Fibroblast of pulmonary artery (primary cell): ENCODE measurements at regions not wholly inside any gene's neighbourhood (a gene's known extent, or its start where the extent isn't known, plus 50 kb on each side); places are given as distances from the start of the nearest gene placed in this dataset.

Experiments
- DNase-seq: peaks from one replicate; pipeline ENCODE4 v3.0.0-alpha.2; 2010; ENCODE audit warnings: low read depth
- H3K4me3 ChIP-seq: replicated peaks from 2 replicates; pipeline ENCODE4 v1.5.1; 2011; ENCODE audit warnings: low read depth, mild to moderate bottlenecking, control low read depth, low read length, moderate library complexity
- CTCF ChIP-seq: IDR thresholded peaks from 2 replicates; pipeline ENCODE4 v1.5.1; 2011; ENCODE audit warnings: mild to moderate bottlenecking, control low read depth, low read length, inconsistent platforms; ENCODE audit errors: missing control alignments

GRCh38 chr7:46625032-46625431 is 704.0 kb upstream of the IGFBP3 start:
- TF ChIP-seq CTCF, result no peak
- H3K4me3 ChIP-seq, result no peak overlapping the region
- no peak for DNase-seq

- no peak for TF ChIP-seq CTCF
- DNase-seq, result no peak
- H3K4me3 ChIP-seq, result no peak overlapping the region
Measured at GRCh38 chr7:46622251-46622650, 701.2 kb upstream of the IGFBP3 start.

- TF ChIP-seq CTCF, result no peak
- no peak for DNase-seq
- H3K4me3 ChIP-seq, result no peak overlapping the region
Measured at GRCh38 chr7:46619723-46620310, 698.7 kb upstream of the IGFBP3 start.

GRCh38 chr7:46616636-46617035 is 695.6 kb upstream of the IGFBP3 start:
- TF ChIP-seq CTCF, result no peak
- H3K4me3 ChIP-seq, result no peak overlapping the region
- DNase-seq, result no peak

- no peak for TF ChIP-seq CTCF
- H3K4me3 ChIP-seq, result no peak overlapping the region
- DNase-seq, result no peak
Measured at GRCh38 chr7:46613551-46613950, 692.5 kb upstream of the IGFBP3 start.

GRCh38 chr7:46613116-46613515 is 692.0 kb upstream of the IGFBP3 start:
- no peak for DNase-seq

More at GRCh38 chr7:46613116-46613515, 692.0 kb upstream of the IGFBP3 start:
- no peak overlapping the region for H3K4me3 ChIP-seq
- no peak for TF ChIP-seq CTCF
